Lower leg skin (tissue), 3 donors: ENCODE measurements at regions not wholly inside any gene's neighbourhood (a gene's known extent, or its start where the extent isn't known, plus 50 kb on each side); places are given as distances from the start of the nearest gene placed in this dataset.

ENCODE experiments used
- POLR2A ChIP-seq, 2 donors: fragments of 450-650 bp; IDR thresholded peaks; one replicate each; pipeline ENCODE4 v1.6.1; 2016 to 2017; ENCODE audit warnings: antibody characterized with exemption in 2 of 2, mild to moderate bottlenecking in 1 of 2, moderate library complexity in 1 of 2
- TF ChIP-seq, protein P1 (sequence below), 3 donors: fragments of 450-650 bp; IDR thresholded peaks; one replicate each; pipeline ENCODE4 v1.5.1; 2016; ENCODE audit warnings: antibody characterized with exemption in 3 of 3, mild to moderate bottlenecking in 3 of 3, moderate library complexity in 2 of 3

DNA sequence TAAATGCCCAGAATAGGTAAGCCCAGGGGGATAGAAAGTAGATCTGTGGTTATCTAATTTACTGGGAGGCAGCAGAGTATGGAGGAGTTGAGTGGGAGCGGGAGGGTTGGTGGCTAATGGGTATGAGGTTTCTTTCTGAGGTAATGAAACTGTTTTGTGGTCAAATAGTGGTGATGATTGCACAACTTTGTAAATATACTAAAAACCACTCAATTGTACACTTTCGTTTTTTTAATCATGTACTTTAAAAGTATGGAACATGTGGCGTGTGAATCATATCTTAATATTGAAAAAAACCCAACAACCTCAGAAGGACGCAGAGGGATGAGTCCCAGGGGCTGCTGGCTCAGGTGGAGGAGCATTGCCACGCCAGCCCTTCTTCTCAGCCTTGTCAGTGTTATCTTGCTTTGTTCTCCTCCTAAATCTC is 118.1 kb downstream of the WDR11 start:
- TF ChIP-seq POLR2A (IDR thresholded peaks at IDR 0.05): no peak
- TF ChIP-seq, protein P1, sequence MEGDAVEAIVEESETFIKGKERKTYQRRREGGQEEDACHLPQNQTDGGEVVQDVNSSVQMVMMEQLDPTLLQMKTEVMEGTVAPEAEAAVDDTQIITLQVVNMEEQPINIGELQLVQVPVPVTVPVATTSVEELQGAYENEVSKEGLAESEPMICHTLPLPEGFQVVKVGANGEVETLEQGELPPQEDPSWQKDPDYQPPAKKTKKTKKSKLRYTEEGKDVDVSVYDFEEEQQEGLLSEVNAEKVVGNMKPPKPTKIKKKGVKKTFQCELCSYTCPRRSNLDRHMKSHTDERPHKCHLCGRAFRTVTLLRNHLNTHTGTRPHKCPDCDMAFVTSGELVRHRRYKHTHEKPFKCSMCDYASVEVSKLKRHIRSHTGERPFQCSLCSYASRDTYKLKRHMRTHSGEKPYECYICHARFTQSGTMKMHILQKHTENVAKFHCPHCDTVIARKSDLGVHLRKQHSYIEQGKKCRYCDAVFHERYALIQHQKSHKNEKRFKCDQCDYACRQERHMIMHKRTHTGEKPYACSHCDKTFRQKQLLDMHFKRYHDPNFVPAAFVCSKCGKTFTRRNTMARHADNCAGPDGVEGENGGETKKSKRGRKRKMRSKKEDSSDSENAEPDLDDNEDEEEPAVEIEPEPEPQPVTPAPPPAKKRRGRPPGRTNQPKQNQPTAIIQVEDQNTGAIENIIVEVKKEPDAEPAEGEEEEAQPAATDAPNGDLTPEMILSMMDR (IDR thresholded peaks at IDR 0.05): no peak
